HCEC 1CT (cell line): ENCODE measurements at regions not wholly inside any gene's neighbourhood (a gene's known extent, or its start where the extent isn't known, plus 50 kb on each side); places are given as distances from the start of the nearest gene placed in this dataset.

Source experiments
- DNase-seq: peaks from one replicate; pipeline ENCODE4 v3.0.0-alpha.2; 2017

DNA sequence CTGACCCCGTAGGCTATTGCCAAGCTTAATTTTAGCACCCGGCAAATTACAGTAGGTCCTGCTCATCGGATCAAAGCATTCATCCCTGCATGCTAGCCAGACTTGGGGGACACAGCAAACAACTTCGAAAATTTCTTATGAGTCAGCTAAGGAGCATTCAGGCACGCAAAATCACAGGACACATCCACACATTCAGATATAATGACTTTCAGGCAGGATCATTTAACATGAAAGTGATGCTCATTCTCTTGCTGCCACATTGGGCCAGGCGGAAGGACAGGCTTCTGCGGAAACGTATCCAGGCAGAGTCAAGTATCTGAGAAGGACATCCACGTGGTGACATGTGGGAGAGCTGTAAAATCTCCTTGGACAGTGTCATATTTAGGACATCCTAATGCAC, 474.0 kb upstream of the NRP1 start:
- no peak for DNase-seq

DNA sequence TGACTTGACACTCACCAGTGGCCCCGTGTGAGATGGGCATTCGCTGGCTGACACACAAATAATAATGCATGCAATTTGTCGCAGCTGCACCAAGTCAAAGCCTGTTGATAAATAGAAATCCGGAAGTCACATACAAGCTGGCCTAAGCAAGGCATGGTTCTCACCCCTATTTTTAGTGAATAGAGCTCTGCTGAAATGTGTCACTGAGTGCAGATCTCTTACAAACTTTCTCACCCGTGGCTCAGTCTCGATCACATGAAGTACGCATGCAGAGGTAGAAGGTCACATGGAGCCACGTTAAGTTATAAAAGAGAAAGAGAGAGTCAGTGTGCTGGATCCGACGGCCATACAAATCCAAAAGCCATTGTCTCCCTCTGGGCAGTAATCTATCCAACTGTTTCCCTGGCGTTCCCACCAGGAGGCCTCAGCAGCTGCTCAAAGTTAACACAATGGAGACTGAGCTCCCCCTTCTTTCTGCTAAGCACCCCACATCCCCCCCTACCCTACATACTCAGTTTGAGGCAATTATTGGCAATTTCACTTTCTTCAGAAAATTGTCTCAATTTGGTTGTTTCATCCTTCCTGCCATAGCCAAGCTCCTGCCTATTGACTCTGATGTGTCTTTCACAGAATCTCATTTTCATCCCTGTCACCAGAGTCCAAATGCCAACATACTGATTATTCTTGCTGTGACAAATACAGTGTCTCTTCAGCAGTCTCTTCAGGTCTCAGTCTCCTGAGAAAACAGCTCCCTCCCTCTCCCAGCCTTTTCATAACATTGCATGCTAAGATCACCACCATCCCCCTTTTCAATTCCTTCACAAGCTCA, 473.3 kb upstream of the NRP1 start:
- no peak for DNase-seq

DNA sequence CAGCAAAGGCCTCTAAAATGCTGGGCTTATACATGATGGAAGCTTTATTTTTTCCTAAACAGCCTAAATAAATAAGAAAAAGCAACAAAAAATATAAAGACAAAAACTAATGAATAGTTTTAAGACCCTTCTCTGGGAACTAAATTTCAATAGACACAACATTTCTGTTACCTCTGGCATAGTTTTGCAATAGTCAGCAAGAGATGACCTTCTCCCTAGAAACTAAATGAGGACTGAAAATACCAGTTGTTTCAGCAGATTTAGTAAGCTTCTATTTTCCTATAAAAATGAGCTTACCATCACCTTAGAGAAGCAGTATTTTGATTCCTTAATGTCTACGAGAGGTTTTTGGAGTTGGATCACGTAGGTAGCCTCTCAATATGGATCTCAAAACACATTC, 471.4 kb upstream of the NRP1 start:
- no peak for DNase-seq

DNA sequence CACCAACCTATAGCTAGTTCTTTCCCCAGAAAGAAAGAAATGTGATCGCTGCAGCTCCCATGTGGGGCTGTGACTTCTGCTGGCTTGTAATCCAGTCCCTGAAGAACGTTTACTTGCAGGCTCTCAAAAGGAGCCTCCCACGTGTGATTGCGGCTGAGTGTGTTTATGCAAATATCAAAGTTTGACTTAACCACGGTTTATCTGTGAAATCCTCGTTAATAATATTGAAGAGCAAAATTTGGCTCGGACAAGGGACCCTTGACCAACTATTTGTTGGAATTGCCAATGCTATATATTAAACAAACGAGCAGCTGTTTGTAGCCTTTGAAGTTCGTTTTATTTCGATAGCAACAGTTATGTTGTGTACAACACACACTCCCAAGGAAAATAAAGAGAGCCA, 470.1 kb upstream of the NRP1 start:
- DNase-seq = no peak

DNA sequence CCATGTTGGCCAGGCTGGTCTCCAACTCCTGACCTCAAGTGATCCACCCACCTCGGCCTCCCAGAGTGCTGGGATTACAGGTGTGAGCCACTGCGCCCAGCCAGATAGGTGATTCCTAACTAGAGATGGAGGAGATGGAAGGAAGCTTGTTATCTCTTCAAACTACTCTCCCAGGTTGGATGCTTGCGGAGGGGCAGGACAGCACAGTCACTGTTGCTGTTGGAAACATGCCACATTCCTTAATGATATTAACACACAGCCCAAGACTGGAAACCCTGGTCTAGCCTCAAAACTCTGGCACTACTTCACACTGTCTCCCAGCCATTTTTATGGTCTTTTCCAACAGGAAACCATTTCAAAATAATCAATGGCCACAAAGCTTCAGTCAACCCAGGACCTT, 468.8 kb upstream of the NRP1 start:
- peak; percentile 51 for DNase-seq

DNA sequence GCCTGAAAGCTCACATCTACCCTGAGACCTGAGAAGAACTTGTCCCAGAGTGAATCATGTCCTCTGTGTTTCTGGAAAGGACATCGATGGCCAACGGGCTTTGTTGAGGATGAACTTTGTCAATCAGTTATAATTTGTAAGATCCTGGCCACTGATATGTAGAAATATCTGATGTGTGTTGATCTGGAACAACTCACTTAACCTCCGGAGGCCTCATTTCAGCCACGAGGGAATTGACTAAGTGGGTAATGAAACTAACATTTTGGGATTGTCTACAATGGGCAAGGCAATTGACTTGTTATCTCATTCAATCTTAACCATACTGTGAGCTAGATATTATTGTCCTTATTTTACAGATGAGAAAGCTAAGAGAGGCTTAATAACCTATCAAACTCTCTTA, 468.1 kb upstream of the NRP1 start:
- DNase-seq = no peak

DNA sequence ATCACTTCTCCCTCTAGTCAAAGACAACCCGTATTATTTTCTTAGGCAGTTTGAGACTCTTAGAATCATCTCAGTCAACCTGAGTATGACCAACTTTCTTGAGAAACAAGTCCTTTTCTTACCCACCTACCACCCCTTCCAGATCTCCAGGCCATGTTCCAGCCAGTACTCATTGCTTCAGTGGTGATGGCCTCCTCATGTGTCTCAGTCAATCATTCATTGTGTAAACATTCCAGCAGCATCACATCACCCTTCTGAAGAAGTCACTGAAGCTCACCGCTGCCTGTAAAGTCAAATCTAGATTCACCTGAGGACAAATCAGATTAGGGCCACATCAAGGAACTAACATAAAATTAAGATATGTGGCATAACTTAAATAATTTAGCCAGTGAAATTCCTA, 467.2 kb upstream of the NRP1 start:
- DNase-seq = peak; percentile 40

DNA sequence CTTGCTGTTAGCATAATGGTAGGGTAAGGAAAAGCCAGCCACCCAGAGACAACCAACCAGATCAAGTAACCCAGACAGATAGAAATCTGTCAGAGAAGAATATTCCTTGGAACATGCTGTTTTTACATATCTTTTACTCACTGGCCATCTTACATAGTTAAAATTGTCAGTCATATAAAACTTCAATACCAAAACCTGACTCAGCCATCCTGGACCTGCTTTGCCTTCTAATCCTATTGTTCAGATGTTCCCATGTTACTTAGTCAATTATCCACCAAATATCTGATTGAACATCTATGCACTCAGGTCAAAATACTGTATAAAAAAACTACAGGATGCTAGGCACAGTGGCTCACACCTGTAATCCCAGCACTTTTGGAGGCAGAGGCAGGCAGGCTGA, 466.5 kb upstream of the NRP1 start:
- no peak for DNase-seq

DNA sequence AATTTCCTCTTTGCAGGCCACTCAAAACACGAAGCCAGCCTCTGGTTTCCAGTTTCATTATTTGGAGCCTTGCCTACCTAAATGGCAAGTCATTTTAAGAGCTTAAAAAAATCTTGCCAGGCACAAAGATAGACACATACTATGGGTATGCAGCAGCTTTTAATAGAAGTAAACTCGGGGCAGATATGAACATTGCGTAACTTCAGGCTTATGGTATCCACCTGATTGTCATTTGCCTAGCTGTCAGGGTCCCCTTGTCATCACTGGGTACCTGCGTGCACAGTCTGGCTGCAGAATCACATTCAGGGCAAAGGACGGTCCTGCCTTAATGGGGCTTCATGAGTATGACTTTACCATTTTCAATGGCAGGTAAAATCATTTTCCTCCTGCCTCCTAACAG, 466.1 kb upstream of the NRP1 start:
- no peak for DNase-seq

DNA sequence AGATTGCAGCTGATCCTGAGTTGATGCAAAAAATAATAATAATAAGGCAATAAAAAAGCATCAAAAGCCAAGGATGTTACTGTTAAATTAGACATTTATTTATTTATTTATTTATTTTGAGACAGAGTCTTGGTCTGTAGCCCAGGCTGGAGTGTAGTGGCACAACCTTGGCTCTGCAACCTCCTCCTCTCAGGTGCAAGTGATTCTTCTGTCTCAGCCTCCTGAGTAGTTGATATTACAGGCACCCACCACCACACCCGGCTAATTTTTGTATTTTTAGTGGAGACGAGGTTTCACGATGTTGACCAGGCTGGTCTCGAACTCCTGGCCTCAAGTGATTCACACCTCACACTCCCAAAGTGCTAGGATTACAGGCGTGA, 465.5 kb upstream of the NRP1 start:
- no peak for DNase-seq

DNA sequence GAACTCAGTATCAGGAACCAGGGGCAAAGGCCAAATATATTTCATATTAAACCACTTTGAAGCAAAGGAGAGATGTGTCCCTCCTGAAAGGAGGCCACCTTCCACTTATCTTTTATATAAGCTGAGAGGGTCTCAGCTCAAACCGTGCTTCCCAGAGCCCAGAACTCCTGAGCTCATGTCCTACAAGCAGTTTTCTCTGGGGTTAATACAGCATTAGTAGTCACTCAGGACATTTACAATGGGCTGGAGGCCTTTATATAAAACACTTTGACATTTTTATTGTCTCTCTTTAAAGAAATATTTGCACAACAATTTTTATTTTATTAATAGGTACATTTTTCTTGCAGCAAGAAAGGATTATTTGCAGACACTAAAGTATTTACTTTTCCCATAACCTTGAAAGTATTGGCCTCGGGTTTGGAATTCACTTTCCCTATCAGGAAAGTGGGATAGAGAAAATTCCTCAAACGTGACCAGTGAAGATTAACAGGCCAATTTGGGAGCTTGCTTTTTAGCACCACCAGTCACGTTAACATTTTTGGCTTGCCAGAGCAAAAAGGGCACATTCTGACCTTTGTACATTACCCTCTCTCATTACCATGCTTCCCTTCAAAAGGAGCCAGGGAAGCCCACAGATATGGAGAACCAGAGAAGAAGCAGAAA, 464.9 kb upstream of the NRP1 start:
- DNase-seq = no peak

DNA sequence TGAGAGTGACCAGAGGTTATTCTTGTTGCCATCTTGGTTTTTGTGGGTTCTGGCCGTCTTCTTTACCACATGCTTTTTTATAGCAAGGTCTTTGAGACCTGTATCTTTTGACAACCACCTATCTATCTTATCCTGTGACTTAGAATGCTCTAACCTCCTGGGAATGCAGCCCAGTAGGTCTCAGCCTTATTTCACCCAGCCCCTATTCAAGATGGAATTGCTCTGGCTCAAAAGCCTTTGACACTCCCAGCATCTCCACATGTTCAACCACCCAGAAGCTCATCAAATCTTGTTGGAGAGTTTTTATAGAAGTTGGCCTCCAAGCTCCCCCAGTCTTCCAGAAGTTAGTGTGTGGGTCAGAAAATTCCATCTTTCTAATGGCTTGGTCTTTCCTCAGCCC, 464.3 kb upstream of the NRP1 start:
- no peak for DNase-seq

DNA sequence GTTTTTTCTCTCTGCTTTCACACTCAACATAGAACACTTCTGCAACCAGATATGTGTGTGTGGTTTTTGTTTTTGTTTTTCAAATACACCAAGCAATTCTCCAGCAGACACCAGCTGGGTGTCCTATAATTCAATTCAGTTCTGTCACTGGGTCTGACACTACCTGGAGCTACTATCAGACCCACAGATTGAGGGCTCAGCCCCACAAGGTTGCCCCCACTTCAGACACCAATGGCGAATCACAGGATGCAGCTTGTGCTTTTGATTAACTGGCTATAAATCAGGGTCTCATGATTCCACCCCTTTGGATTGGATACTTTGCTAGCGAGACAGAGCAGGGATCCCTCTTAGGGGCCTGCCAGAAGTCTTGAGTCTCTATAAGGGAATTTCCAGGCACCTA, 462.2 kb upstream of the NRP1 start:
- DNase-seq = no peak

DNA sequence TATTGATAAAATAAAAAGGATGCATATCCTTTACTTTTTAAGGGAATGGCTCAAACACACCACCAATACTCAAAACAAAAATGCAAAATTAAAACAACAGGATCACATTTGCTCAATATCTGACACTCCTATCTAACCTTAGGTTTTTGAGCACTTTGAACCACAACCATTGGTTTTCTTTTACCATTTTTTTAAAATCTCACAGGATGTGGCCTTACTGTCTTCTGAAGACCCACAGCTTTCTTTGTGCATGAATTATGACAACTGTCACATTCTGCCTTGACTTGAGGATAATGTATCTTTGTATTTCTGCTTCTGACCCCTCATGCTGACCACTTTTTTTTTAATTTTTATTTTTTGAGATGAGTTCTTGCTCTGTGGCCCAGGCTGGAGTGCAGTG, 461.1 kb upstream of the NRP1 start:
- no peak for DNase-seq

DNA sequence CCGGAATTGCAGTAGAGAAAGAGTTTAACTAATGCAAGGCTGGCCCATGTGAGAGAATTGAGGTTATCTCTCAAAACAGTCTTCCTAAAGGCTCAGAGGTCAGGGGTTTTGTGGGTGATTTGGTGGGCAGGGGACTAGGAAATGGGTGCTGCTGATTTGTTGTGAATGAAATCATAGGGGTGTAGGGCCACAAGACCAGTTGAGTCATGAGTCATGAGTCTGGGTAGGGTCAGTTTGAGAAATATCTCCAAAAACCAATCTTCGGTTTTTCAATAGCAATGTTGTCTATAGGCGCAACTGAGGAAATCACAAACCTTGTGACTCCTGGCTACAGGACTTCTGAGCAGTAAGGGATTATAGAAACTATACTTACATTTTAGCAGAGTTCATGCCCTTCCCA, 460.0 kb upstream of the NRP1 start:
- DNase-seq = no peak

DNA sequence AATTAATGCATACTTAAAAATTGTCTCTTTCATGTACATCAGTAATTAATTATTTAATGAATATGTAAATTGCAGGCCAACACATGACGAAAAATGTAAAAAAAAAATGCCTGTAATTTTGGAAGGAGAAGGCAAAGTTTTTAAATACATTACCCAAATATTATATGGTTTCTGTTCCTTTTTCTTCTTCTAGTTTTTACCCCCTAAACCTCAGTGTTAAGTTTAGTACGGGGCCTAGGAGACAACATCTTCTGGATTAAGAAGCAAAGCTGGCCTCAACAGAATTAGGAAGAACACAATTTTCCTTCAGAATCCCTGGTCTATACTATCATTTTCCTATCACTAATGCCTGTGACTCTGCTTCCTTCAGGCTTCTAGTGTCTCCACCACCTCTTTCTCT, 459.3 kb upstream of the NRP1 start:
- no peak for DNase-seq

DNA sequence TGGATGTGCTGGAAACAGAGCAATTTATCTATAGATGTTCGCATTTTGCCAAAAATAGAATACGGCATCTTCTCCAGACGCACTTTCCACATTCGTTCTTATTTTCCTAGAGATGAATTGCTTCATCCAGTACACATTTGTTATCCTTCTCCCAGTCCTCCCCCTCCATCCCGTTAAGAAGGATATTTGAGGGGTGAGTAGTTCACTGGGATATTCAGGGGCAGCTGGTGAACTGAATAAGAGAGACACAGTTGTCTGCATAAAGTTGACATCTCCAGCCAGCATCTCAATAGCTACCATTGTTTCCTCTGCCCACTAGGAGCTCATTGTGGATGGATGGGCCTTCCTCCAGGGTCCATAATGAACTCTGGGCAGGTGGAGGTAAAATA, 456.8 kb upstream of the NRP1 start:
- DNase-seq = no peak

DNA sequence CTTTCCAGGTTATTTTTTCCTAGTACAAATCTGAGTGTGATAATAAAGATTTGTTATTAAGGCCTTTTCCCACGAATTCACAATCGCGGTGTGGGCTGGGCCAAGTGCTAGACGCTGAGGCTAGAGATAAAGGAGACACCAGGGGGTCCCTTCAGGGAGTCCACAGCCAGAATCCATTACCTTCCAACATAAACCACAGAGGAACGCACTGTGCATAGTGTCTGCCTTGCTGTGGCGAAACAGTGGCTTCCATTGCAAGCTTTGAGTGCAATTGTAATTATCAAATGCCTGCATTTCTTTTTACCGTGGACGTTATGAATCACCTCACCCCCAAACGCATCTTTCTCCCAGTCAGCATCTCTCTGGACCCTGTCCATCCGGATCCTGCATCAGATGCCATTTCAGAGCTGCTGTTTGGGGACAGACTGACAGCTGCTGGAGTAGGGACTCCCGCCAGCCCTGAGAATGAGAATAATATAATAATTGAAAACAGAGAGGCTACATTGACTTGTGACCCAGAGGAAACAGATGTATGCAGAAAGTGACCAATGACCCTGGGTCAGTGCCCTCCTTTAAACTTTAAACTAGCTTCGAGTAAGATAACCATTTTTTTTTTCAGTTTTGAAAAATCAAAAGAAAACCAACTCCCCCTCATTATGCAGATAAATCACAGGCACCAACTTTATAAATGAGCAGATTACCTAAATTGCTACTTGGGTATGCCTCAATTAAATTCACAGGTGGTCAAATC, 456.2 kb upstream of the NRP1 start:
- no peak for DNase-seq

DNA sequence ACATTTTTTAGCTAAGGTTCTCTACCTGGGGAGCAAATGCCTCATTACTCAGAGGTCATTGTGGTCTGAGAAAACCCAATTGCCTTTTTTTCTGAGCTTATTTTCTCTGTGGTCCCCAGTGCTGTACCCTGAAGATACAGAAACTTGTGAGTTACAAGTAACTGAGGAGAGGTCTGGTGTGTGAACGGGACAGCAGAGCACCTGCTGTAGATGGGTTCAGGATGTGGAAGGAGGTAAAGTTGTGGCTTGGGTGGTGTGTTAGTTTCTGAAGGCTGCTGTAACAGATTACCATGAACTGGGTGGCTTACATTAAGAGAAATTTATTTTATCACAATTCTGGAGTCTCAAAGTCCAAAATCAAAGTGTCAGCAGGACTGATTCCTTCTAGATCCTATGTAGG, 449.1 kb upstream of the NRP1 start:
- no peak for DNase-seq

DNA sequence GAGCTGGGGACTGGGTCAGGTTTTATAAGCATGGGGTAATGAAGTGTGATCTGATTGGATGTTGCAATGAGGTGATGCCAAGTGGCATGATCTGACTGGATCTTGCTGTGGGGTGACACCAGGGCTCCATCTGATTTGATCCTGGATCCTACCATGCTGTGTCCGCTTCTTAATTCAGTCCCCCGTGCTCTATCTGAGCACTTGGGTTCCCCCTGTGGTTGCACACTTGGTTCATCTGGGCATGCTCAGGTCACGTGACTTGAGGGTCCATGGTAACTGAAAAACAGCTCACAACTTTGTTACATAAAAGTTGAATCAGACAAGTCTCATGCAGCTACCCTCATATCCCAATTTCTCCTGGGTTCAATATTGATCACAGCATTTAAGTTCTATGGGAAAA, 448.6 kb upstream of the NRP1 start:
- DNase-seq = no peak

DNA sequence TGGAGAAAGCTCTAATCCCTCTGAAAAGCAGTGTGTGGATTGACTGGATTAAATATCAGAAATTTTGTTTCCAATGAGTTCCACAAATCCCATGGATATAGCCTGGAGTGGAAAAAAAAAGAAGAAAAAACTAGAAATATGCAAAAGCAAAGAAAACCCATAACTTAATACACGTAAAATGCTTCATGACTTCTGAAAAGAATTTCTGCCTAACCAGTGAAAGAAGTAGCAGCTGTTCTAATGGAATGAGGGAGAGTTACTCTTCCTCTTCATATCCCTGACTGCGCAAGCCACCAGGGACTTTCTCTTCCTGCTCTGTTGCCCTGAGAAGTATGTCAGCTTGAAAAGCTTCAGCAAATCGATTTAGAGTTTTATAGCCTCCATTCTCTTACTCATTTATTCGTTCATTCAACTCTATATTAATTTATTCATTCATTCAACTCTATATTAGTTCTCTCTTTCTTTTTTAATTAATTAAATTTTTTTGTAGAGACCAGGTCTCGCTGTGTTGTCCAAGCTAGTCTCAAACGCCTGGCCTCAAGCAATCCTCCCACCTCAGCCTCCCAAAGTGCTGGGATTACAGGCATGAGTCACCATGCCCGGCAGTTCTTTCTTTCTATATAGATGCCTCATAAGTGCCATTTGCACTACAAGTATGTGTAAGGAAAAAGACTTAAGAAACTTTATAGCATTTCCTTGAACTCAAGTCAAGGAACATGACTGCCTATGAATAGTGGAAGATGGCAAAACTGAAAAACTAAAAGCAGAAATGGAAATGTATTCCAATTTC, 447.3 kb upstream of the NRP1 start:
- DNase-seq = no peak

DNA sequence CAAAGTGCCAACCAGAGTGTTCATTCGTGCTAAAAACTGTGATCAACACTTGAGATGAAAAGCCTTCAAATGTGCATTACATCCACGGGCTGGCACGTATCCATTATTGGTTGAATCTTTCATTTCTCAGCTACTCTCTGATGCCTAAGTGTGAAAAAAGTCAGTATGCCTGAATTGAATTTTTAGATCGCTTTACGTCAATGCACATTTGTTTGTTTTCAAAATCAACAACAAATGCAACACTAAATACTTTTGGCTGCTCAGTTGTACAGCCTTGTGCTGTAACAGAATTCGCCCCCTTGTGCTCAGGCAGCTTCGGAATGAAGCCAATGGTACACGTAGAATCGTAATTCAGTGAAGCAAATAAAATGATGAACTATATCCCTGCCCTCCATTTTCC, 446.5 kb upstream of the NRP1 start:
- no peak for DNase-seq

DNA sequence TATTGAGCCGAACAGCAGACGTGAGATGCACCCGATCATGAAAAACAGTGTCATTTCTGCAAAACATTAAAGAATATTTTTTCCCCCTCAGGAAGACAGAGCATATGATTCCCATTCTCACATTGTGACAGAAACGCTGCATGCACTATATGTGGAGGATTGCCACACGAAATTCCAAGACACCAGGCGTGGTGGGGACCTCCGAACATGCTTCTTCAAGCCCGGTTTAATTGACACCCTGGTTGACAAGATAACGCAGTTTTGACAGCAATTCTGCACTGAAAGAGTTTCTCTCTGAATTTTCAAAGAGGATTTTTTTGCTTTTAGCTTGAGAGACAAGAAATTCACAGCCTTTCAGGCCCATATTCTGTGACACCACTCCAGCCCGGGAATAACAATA, 442.8 kb upstream of the NRP1 start:
- DNase-seq = no peak
